RKO (cell line): ENCODE measurements at regions not wholly inside any gene's neighbourhood (a gene's known extent, or its start where the extent isn't known, plus 50 kb on each side); places are given as distances from the start of the nearest gene placed in this dataset.
"Not testable (repeated sequence)": the region's sequence is repeated elsewhere in the genome, so short reads cannot be mapped to it uniquely, and the experiment has no call there.

Experiments used
- DNase-seq: peaks from one replicate; pipeline ENCODE4 v3.0.0-alpha.2; 2016; ENCODE audit warnings: low spot score

DNA sequence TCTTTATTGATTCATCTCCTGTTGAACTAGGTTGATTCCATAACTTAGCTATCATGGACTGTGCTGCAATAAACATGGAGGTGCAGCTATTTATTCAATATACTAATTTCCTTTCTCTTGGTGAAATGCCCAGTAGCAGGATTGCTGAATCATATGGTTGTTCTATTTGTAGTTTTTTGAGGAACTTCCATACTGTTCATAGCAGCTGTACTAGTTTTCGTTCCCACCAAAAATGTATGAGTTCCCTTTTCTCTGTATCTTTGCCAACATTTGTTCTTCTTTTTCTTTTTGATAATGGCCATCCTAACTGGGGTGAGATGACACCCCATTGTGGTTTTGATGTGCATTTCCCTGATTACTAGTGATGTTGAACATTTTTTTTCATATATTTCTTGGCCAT, 87.2 kb upstream of the NAV2 start:
- DNase-seq, result no peak

DNA sequence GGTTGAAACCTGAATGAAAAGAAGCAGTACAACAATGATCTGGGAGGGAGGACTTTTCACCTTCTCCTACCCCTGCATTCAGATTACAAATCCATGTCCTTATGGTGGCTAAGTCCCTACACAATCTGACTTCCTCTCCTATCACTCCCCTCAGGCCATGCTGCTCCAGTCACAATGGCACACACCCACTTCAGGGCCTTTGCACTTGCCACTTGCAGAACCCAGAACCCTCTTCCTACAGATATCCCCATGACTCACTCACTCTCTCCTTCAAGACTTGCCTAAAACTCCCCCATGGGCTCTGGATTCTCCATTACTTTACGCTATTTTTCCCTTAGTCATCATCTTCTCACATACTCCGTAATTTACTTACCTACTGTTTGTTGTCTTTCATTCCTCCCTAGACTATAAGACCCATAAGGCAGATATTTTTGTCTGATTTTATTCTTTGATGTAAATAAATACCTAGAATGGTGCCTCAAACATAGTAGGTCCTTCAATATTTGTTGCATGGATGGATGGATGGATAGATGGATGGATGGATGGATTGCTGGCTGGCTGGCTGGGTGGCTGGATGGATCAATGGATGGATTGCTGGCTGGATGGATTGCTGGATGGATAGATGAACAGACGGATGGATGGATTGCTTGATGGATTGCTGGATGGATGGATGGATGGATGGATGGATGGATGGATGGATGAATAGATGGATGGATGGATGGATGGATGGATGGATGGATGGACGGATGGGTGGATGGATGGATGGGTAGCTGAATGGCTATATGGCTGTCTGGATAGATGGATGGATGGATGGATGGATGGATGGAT, 94.7 kb upstream of the NAV2 start:
- no peak for DNase-seq

DNA sequence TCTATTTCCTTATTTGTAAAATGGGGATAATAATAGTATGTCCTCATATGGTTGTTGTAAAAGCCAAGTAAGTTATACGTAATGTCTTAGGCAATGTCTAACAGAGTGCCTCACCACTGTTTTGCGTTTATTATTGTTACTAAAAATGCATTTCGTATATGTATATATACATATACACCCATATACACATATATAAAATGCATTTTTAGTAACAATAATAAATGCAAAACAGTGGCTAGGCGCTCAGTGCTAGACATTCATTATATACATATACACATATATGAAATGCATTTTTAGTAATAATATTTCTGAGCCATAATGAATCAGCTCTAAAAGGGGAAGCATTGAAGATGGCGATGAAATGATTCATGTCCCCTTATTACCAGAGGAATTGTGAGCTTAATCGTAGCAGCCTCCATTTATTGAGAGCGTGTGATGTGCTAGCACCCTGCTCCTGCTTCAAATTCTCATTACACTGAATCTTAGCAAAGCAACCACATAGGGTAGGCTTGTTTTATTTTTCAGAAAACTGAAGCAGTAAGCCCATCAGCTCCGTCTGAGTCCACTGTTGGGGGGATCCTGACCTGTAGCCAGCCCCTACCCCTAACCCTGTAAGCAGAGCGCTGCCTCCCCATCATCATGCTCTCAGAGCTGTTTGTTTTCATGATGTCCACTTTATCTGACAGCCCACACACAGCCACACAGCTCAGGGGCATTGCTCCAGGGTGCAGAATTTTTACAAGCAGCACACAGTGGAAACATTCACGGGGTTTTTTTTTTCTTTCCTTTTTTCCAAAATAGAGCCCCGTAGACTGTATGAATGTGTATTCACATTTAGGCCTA, 97.1 kb upstream of the NAV2 start:
- no peak for DNase-seq

DNA sequence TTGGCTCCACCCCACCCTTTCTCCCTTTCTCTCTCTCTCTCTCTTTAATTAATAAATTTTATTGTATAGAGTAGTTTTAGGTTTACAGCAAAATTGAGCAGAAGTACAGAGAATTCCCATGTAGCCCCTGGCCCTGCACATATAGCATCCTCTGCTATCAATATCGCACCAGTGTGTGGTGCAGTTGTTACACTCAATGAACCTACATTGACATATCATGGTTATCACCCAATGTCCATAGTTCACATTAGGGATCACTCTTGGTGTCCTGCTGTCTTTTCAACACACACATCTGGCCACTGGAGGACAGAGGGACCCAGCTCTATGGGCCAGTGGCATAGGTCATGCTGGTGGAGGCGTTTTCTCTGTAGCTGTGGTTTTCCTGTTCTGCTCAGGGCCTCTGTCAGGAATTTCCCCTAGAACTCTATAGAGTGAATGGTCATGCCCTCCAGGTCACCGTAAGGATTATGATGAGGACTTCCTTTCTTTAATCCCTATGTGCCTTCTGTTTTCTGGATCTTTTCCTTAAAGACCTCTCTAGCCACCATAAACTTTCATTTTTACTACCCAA, 98.2 kb upstream of the NAV2 start:
- DNase-seq, result no peak

DNA sequence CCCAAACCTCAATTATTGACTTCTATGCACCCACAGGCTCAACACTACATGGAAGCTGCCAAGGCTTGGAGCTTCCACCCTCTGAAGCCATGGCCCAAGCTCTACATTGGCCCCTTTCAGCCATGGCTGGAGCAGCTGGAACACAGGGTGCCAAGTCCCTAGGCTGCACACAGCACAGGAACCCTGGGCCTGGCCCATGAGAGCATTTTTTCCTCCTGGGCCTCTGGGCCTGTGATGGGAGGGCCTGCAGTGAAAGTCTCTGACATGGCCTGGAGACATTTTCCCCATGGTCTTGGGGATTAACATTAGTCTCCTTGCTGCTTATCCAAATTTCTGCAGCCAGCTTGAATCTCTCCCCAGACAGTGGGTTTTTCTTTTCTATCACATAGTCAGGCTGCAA, 100.6 kb upstream of the NAV2 start:
- DNase-seq, result not testable (repeated sequence)

DNA sequence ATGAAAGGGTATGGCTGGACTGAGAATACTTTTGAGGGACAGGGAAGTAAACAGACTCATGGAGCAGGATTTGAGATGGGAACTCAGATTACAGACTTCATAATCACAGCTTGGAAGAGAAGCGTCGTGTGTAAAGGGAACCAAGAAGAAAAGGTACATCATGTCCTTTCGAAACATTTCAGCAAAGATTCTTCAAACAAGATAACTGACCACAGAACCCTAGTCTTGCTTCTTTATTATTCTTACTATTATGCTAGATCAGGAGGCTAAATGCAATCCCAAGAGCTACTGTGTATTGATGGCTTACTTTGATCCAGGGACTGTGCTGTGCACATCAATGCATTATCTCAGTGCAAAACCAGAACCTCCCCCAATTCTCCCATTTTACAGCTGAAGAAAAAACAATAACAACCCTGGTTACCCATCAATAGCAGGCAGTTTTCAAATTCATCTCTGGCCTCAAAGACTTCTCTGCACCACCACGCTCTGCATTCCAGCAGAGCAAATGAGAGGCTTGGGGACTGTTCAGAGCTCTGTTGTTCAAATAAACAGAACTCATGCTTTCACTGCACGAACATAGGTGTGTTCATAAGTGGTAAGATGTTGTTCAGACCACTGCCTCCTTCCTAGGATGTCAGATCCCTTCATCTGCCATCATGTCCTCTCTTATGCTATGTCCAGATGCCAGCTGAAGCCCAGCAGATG, 104.8 kb upstream of the NAV2 start:
- DNase-seq, result no peak

DNA sequence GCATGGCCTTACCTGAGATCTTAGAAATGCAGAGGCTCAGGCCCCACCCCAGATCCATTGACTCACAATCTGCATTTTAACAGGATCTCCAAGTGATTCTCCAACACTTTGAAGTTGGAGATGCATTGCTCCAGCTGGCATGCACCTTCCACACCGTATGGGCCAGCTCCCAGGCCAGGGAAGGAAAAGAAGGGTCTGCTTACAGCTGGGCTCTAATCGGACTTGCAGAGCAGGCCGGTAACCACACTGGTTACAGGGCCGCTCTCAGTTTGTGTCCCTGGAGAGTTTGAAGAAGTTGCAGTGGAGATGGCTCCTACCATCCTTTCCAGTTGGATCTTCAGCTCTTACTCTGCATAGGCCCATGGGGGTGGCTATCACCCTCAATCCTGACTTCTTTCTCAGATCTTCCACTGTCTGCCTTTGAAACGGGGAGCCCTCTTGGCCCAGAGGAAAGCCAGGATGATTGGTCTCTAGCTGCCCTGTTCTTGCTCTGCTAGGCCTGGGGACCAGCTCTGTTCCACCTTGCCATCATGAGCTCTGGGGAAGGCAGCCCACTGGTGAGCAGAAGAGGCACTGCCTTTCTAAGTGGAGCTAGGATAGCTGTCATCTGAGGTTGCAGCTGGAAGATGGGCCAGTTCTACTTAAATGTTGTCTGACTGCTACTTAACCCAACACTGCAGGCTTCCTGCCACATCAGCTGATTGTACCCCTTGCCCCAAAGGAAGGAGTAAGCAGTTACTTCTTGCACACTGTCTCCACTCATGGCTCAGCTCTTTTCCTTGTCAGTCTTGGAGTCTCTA, 105.6 kb upstream of the NAV2 start:
- no peak for DNase-seq

DNA sequence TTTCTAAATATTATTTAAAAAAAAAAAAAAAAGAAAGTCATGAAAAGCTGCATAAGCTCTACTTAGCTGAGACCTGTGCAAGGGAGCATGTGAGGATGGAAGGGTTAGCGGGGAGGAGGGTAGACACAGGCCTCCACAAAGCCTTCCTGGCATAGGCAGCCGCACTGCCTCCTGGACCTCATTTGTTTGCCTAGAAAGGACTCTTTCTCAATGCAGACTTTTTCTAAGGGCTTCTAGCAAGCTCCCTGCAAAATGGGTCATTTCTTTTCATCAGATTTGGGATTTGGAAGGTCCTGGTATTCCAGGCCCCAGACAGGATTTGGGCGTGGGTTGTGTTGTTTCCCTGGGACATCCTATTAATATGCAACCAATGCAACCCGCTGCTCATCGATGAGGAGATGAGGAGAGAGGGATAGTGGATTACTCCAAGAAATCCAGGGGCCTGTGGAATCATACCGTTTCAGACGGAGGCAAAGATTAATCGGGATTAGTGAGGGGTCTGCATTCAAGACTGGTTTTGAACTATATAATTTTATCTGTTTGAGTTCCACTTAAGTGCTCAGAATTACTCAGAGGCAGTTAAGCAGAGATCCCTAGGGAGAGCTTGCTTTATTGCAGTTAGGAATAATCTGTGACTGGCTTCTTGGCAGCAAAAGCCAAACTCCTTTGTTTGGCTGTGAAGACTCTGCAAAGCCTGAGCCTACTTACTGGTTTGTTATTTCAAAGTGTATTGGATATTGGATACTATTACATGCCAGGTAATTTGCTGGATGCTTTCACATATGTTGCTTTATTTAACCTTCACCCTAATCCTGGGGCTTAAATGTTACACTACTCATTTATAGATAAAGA, 106.9 kb upstream of the NAV2 start:
- no peak for DNase-seq

DNA sequence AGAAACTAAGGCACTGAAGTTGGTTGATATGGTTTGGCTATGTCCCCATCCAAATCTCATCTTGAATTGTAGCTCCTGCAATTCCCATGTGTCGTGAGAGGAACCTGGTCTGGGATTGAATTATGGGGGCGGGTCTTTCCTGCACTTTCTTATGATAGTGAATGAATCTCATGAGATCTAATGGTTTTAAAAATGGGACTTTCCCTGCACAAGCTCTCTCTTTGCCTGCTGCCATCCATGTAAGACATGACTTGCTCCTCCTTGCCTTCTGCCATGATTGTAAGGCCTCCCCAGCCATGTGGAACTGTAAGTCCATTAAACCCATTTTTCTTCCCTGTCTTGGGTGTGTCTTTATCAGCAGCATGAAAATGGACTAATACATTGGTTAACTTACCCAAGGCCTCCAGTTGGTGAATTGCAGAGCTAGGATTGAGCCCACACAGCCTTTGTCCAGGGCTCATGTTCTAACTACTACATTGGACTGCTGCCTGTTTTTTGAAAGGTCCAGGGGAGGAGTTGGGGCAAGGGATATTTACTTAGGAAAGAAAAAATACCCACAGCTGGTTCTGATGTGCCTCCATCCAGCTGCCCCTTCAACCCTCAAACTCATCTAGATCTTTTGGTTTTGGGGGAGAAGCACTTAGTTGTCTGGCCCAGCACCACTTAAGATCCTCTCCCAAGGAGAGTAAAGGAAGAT, 107.8 kb upstream of the NAV2 start:
- DNase-seq, result no peak

DNA sequence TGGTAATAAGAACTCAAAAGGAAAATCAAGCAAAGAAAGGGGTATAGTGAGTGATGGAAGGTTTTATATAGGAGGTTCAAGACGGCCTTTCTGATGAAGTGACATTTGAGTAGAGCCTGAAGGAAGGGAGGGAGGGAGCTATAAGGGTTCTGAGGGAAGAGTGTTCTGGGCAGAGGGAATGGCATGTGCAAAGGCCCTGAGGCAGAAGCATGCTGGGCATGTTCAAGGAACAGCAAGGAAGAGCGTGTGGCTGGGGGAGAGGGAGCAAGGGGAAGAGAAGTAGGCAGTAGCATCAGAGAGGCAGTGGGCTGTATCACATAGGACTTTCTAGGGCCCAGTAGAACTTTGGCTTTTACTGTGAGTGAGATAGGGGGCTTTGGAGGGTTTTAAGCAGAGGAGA, 108.9 kb upstream of the NAV2 start:
- no peak for DNase-seq

DNA sequence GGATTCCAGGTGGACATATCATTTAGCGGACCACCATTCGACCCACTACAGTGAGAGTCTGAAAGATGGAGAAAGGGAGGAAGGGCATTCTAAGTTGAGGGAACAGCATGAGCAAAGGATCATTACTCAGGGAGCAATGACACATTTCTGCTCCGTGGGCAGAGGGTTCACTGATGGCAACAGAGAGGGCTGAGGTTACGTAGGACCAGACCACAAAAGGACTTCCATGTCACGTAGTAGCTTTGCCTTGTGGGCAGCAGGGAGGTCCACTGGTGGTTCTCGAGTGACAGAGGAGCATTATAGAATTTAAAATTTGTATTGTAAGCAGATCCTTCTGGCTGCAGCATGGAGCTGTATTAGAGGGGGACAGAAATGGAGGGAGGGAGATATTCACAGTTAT, 109.7 kb upstream of the NAV2 start:
- DNase-seq, result no peak

DNA sequence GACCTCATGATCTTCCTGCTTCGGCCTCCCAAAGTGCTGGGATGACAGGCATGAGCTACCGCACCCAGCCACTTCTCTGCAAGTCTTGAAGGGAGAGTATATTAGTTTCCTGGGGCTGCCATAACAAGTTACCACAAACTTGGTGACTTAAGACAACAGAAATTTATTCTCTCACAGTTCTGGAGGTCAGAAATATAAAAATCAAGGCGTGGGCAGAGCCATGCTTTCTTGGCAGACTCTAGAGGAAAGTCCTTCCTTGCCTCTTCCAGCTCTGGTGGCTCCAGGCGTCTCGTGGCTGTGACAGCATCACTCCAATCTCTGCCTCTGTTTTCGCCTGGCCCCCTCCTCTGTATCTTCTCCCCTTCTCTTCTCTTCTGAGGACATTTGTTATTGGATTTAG, 110.2 kb upstream of the NAV2 start:
- DNase-seq, result no peak

DNA sequence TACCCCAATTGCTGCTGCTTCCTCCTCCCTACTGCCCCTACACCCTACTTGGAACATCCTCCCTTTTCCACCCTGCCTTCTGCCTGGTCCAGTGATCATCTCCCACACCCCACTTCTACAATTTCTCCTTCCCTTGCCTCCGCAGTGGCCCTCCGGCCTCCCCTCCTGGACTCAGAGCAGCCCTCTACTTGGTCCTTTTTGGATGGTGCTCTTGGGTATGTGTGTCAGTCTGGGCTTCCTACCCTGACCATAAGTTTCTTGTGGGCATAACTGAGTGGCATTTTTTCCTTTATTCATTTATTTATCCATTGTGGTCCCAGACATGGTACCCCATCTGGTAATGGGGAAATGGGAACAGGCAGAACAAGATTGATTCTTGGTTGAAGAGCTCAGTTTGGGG, 111.4 kb upstream of the NAV2 start:
- DNase-seq, result no peak

DNA sequence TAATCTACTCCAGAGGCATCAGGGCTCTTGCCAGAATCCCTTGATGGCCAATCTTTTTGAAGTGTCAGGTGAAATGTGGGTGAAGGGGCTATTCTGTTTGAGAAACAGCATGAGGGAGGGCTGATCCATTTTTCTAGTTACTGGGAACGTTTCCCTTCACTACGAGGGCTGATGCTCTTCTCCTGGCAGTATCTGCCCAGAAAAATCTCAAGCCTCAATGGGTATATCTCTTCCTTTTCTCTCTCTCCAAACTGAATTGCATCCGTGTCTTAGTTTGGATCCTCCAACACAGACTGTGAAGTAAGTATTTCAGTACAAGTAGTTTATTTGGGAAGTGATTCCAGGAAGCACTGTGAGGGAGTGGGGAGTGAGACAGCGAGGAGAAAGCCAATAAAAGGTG, 113.0 kb upstream of the NAV2 start:
- no peak for DNase-seq

DNA sequence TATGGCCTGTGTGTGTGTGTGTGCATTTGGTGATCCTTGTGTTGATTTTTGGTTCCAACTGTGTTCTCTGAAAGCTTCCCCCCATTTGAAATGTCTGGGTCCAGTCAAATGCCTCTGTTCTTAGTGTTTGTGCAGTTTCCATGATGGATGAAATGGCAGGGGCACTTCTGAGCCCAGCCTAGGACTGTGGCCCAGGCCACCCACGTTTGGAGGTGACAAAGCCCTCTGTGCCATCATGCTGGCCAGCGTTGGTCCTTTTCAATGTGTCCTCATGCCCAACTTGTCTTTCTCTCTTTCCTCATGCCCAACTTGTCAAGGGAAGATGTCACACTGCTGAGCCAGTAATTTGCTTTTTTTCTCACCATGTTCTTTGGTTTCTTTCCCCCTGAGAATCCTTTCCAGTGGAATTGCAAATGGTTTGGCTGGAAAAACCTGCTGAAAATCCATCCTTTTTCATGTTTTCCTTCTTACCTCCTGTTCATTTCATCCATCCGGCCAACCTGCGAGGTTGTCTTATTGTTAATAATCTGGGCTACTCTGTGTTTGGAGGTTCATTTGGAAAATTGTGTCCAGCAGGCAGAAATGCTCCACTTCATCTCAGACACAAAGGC, 113.7 kb upstream of the NAV2 start:
- no peak for DNase-seq

DNA sequence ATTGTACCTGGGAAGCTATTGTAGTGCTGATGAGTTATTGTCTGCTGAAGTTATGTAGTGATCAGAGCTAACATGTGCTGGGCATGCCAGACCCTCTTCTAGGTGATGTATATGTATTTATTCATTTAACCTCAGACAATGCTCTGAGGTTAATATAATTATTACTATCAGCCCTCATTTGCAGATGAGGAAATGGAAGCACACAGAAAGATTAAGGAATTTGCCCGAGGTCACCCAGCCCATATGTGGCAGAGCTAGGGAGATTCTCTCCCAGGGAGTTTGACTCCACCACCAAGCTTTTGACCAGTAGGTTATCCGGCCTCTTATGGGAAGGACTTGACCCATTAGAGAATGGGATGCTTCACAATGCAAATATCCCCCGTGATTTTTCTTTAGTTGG, 114.2 kb upstream of the NAV2 start:
- DNase-seq, result no peak

DNA sequence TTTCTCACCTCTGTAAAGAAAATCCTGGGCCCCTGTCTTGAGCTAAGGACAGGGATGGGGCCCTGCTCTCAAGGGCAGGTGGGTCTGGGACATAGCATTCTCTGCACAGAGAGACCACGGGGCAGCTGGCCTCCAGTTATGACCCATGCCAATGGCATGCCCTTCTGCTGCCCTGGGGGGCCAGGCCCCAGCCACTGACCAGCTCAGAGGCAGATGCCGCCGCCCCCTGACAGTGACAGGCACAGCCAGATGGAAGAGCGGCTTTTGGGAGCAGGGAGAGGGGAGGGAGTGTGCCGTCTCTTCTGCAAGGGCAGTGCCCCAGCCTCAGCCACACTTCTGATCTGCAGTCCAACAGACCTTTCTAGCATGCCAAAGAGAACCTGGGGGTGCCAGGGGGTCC, 114.8 kb upstream of the NAV2 start:
- DNase-seq, result no peak

DNA sequence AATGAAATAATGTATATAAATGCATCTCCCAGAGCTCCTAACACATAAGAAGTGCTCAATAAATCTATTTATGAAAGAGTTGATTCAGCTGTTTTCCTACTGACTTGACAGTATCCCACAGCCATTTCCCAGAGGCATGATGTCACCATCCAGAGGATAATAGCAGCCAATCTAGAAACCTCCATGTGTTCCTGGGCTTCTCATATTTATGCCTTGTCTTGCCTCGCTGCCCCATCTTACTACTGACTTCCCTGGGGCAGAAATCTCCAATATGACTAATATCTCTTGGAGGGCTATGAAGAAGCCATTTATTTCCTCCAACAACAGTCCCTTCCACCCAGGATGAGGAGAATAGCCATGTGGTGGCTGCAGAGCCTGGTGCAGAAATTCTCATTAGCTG, 115.4 kb upstream of the NAV2 start:
- no peak for DNase-seq

DNA sequence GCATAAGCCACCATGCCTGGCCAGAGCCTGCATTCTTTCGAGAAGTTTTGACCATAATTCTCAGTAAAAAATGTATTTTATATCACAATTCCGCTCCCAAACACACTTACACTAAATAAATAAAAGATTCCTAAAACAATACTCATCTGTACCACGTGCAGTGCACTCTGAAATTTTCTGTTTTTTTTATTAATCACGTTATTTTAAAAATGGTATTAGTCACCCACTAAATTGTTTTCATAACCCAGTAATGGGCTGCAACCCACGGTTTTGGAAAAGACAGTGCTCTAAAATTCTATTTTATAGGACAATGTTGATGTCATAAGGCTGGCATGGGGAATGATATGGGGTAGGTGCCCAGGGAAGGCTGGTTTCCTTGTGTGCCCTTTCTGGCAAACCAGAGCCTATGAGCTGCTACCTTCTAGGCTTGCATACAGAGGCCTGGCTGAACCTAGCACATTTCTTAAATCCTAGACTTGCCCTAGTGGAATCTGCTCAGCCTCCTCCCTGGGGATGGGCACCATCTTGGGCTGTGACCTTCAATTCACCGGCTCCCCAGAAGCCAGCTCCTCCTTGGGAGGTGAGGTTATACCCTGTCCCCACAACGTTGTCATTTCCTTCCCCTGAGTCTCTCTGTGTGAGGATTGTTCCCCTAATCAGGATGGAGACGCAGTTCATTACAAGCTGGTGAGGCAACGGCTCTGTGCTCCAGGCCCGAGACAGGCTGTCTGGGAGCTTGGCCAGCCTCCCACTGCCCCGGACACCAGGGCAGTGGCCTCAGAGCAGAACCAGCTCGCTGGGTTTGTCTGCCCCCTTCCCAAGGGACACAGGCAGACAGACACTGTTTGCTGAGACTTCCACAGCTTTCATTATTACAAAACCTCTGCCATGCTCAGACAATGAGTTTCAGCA, 116.5 kb upstream of the NAV2 start:
- no peak for DNase-seq
